ENCODE measurements at regions not wholly inside any gene's neighbourhood (a gene's known extent, or its start where the extent isn't known, plus 50 kb on each side); places are given as distances from the start of the nearest gene placed in this dataset.

DNA sequence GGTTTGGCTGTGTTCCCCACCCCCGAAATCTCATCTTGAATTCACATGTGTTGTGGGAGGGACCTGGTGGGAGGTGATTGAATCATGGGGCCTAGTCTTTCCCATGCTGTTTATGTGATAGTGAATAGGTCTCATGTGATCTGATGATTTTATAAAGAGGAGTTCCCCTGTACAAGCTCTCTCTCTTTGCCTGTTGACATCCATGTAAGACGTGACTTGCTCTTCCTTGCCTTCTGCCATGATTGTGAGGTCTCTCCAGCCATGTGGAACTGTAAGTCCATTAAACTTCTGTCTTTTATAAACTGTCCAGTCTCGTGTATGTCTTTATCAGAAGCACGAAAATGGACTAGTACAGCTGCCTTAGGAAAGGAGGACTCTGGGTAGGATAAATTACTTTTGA, 976.7 kb downstream of the MCTP2 start:
- TF ChIP-seq EZH2 (IDR thresholded peaks at IDR 0.05; ENCODE audit: insufficient read depth, poor library complexity, severe bottlenecking) (no peak), EZH2phosphoT487 (IDR thresholded peaks at IDR 0.05; ENCODE audit: insufficient read depth, low read depth) (no peak)

Measured in GM23248 (cell line).